AG09309 (cell line): ENCODE measurements at regions not wholly inside any gene's neighbourhood (a gene's known extent, or its start where the extent isn't known, plus 50 kb on each side); places are given as distances from the start of the nearest gene placed in this dataset.

ENCODE experiments used
- DNase-seq: peaks from one replicate; pipeline ENCODE4 v3.0.0-alpha.2; 2010; ENCODE audit warnings: low read depth
- H3K4me3 ChIP-seq: 2 replicates; pipeline ENCODE4 v1.5.1; 2011; ENCODE audit warnings: mild to moderate bottlenecking, low read depth, low read length, moderate library complexity; ENCODE audit not compliant: control insufficient read depth
- TF ChIP-seq, protein P1 (sequence below): IDR thresholded peaks from 2 replicates; pipeline ENCODE4 v1.5.1; 2011; ENCODE audit warnings: mild to moderate bottlenecking, low read depth, low read length, inconsistent platforms; ENCODE audit not compliant: insufficient read depth, control insufficient read depth; ENCODE audit errors: missing control alignments

GRCh38 chr6:62441182-62441581, 155.2 kb upstream of the KHDRBS2 start:
- no peak overlapping the region for H3K4me3 ChIP-seq
- DNase-seq: no peak
- TF ChIP-seq, protein P1, sequence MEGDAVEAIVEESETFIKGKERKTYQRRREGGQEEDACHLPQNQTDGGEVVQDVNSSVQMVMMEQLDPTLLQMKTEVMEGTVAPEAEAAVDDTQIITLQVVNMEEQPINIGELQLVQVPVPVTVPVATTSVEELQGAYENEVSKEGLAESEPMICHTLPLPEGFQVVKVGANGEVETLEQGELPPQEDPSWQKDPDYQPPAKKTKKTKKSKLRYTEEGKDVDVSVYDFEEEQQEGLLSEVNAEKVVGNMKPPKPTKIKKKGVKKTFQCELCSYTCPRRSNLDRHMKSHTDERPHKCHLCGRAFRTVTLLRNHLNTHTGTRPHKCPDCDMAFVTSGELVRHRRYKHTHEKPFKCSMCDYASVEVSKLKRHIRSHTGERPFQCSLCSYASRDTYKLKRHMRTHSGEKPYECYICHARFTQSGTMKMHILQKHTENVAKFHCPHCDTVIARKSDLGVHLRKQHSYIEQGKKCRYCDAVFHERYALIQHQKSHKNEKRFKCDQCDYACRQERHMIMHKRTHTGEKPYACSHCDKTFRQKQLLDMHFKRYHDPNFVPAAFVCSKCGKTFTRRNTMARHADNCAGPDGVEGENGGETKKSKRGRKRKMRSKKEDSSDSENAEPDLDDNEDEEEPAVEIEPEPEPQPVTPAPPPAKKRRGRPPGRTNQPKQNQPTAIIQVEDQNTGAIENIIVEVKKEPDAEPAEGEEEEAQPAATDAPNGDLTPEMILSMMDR: no peak

DNA sequence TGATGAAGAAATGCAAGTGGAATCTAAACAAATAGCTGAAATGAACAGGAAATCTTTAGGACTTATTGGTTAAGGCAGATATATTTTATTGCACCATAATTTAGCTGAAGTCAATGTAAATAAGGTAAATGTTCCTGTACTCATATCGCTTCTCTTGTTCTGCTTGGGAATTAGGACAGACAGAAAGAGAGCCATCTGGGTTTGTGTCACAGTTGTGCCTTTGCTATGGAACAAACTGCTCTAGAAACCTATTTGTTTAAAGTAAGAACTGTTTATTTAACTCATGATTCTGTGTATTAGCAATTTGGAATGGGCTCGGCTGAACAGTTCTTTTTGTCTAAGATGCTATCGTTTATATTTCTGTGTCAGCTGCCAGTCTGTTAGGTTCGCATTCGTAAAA, 143.8 kb upstream of the KHDRBS2 start:
- TF ChIP-seq, protein P1: no peak
- no peak for DNase-seq
- H3K4me3 ChIP-seq: no peak overlapping the region

DNA sequence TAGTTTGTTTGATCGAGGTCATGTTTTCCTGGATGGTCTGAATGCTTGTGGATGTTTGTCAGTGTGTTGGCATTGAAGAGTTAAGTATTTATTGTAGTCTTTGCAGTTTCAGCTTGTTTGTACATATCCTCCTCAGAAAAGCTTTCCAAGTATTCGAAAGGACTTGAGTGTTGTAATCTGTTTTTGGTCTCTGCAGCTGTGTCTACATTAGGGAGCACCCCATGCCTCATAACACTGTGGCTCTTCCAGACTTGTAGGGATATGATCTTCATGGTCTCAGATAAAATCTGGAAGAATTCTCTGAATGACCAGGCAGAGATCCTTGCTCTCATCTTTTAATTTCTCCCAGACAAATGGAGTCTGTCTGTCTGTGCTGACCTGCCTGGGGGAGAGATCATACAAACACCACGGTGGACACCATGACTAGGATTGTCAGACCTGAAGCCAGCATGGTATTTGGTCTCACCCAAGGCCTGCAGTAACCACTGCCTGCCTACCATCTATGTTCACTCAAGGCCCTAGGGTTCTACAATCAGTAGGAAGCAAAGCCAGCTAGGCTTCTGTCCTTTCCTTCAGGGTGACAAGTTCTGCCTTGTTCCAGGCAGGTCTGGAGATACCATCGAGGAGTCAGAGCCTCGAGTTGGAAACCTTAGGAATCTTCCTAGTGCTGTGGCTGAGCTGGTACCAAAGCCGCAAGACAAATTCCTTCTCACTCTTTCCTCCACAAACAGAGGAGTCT, 114.7 kb upstream of the KHDRBS2 start:
- TF ChIP-seq, protein P1: no peak
- no peak for DNase-seq
- H3K4me3 ChIP-seq: no peak overlapping the region

GRCh38 chr6:62393608-62394007, 107.6 kb upstream of the KHDRBS2 start:
- TF ChIP-seq, protein P1: no peak
- no peak overlapping the region for H3K4me3 ChIP-seq
- no peak for DNase-seq

- H3K4me3 ChIP-seq: no peak overlapping the region
- TF ChIP-seq, protein P1: no peak
- no peak for DNase-seq
Observed at GRCh38 chr6:62392291-62392690, 106.3 kb upstream of the KHDRBS2 start.

DNA sequence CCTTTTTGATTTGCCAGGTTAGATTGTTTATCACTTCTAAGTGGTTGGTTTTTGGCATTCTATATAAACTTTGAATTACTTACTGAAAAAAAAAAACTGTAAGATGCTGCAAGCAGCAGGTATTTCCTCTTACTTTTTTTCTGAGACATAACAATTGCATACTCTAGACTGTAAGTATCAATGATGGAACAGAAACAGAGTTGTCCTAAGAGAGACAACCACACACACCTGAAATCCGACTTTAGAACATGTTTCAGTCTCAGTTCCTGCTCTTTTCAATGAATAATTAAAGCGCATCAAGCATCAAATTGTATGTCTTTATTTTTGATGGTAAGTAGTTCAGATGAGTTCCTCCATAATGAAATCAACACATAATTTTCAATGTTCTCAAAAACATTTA, 105.3 kb upstream of the KHDRBS2 start:
- H3K4me3 ChIP-seq: no peak overlapping the region
- no peak for DNase-seq

More for the DNA sequence above, 105.3 kb upstream of the KHDRBS2 start:
- TF ChIP-seq, protein P1: no peak
